ENCODE measurements at regions not wholly inside any gene's neighbourhood (a gene's known extent, or its start where the extent isn't known, plus 50 kb on each side); places are given as distances from the start of the nearest gene placed in this dataset.

GRCh38 chr1:60367532-60367931 is 294.0 kb upstream of the C1orf87 start:
- no peak for TF ChIP-seq CTCF (conservative IDR thresholded peaks at IDR 0.05; ENCODE audit: low read depth, low read length)
- TF ChIP-seq EZH2 (IDR thresholded peaks at IDR 0.05; ENCODE audit: borderline replicate concordance, low read depth, low read length, poor library complexity, severe bottlenecking), result no peak

Data from A673 (cell line).